ENCODE measurements at regions not wholly inside any gene's neighbourhood (a gene's known extent, or its start where the extent isn't known, plus 50 kb on each side); places are given as distances from the start of the nearest gene placed in this dataset.

- TF ChIP-seq CTCF (IDR thresholded peaks at IDR 0.05) (no peak), POLR2A (IDR thresholded peaks at IDR 0.05) (no peak)
These were observed 61.3 kb upstream of the BZW1 start for GRCh38 chr2:200750323-200750910.
